HG03520 (cell line): ENCODE measurements at regions not wholly inside any gene's neighbourhood (a gene's known extent, or its start where the extent isn't known, plus 50 kb on each side); places are given as distances from the start of the nearest gene placed in this dataset.
A peak's percentile ranks its signal among the peaks of the same experiment; 100 is the strongest.

Experiments
- ATAC-seq: cut with Tn5 transposase; IDR thresholded peaks from one replicate; pipeline ENCODE4 v1.9.1; 2021; ENCODE audit warnings: mild to moderate bottlenecking, moderate library complexity; ENCODE audit not compliant: unreplicated experiment

DNA sequence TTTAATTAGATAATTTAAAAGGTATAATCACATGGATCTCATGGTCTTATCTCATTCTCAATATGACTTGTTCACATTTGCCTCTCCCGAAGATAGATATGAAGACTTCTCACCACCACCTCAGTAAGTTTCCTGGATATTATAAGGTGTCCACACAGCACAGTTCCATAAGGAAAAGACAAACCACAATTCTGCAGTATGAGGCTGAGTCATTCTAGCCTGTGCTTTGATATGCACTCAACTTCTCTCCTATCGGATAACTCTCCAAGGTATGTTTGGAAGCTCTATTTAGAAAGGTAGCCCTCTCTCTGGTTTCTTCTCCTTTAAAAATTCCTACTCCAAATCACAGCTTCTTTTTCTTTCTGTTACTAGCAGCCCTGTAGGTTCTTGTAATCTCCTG, 612.8 kb downstream of the ZPLD1 start:
- ATAC-seq: no peak

- ATAC-seq: no peak
These were observed 613.4 kb downstream of the ZPLD1 start for GRCh38 chr3:103048068-103048722.

- no peak for ATAC-seq
These were observed 617.5 kb downstream of the ZPLD1 start for GRCh38 chr3:103052236-103052830.

- no peak for ATAC-seq
These were observed 620.3 kb downstream of the ZPLD1 start for GRCh38 chr3:103055021-103055520.

DNA sequence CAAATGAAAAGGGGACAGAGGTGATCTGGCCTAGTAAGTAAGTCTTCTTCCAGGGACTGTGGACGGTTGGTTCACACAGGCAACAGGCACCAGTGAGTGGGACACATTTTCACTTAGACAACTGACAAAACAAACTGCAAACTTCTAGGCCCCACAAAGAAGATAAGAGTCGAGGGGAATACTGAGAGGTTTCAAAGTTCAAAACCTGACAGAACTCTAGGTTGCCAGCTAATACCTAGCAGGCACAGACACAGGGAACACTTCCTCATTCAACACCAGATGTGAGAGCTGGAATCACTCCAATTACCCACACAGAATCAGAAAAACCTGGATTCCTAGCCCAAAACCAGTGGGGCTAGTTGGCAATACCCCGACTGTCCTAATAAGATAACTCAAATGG, 621.7 kb downstream of the ZPLD1 start:
- ATAC-seq: no peak

- ATAC-seq: no peak
These were observed 622.2 kb downstream of the ZPLD1 start for GRCh38 chr3:103057003-103057402.

DNA sequence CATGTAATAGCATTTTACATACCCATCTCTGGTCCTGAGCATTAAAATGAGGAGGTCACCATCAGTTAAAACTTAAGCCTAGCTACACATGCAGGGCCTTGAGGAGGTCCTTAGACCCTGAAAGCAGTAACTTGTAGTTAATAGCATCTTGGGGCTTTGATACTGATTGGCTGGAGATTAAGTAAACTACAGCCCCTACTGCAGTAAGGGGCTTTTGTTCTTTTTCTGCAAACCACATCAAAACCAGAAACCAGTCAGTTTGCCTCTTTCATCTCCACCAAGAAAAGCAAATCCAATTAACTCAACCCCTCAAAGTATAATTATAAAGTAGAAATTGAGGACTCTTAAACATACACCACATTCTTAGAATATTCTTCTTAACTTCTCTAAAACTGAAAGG, 622.7 kb downstream of the ZPLD1 start:
- ATAC-seq: no peak

DNA sequence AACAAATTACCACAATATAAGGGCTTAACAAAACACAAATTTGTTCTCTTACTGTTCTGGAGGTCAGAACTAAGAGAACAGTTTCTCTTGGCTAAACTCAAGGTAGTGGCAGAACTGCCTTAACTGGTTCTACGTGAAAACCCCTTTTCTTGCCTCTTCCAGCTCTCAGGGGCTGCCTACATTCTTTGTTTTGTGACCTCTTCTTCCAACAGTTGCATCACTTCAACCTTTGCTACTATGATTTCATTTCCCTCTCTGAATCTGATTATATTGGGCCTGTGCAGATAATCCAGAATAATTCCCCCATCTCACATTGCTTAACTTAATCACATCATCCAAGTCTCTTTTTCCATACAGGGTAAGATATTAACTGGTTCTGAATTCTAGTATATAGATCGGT, 624.6 kb downstream of the ZPLD1 start:
- ATAC-seq: no peak

- no peak for ATAC-seq
These were observed 625.4 kb downstream of the ZPLD1 start for GRCh38 chr3:103060242-103060641.

DNA sequence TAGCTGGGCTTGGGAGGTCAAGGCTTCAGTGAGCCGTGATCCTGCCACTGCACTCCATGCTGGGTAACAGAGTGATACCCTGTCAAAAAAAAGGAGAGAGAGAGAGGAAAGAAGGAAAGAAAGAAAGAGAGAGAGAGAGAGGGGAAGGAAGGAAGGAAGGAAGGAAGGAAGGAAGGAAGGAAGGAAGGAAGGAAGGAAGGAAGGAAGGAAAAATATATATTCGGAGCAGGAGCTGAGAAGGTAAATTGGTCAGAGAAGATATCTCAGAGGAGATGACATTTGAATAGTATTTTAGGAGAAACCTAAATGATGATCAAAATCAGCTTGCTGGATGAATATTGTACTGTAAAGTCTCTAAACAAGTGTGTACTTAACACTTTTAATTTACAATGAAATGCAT, 633.1 kb downstream of the ZPLD1 start:
- ATAC-seq: no peak

DNA sequence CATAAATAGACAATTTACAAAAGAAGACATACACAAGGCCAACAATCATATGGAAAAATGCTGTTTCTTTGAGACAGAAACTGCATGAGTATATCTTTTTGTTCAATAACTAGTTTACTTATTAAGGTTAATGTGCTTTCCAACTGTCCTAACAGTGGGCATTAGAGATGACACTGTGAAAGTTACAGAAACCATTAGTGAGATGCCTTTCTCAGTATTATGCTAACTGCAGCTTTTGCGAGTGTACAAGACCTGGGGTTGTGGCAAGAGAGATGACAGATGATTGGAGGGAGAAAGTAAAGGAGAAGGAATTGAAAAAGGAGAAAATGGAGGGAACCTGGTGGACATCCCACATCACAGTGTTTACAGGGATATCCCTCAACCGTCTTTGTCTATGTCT, 640.5 kb downstream of the ZPLD1 start:
- ATAC-seq: no peak

- no peak for ATAC-seq
These were observed 643.1 kb downstream of the ZPLD1 start for GRCh38 chr3:103077910-103078309.

- no peak for ATAC-seq
These were observed 647.7 kb downstream of the ZPLD1 start for GRCh38 chr3:103082501-103082900.

DNA sequence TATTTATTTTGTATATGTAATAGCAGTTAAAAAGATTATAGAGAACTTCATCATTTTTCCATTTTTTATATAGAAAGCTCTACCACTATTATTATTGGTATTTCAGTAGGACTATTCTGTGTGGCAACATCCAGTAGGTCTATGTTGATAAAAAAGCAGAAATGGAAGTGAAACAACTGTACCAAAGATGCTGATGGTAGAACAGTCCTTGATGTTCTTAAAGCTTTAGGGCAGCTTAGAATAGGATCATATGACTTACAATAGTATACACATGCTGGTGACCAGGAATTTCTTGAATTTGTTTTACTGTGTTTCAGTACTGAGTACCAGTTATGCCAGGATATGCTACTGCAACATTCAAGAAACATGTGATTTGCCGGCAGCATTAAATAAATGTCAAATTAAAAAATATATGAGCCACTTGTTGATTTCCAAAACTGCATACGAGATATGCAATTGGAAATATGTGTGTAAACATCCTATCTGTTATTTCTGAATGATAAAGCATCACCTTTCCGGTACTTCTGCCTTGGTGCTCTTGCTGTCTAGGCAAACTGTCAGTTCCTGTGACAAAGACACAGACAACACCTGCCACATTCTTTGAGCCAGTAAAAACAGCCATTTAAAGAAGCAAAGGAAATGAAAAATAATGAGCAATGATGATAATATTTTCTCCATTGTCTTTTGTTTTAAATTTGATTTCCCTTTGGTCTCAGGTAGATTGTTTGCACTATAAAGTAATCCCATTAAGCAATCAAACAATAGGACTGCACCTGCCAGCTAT, 649.2 kb downstream of the ZPLD1 start:
- ATAC-seq: no peak

- ATAC-seq: peak; percentile 46
These were observed 650.6 kb downstream of the ZPLD1 start for GRCh38 chr3:103085465-103085864.

DNA sequence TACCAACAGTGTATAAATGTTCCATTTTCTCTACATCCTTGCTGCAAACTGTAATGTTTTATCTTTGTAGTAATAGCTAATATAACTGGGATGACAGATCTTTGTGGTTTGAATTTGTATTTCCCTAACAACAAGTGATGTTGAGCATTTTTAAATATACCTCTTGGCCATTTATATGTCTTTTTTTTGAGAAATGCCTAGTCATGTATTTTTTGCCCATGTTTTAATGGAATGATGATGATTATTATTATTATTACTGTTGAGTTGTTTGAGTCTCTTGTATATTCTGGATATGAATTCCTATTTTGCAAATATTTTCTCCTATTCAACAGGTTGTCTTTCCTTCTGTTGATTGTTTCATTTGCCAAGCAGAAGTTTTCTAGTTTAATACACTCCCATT, 654.9 kb downstream of the ZPLD1 start:
- no peak for ATAC-seq

GRCh38 chr3:103105206-103105605, 670.4 kb downstream of the ZPLD1 start:
- no peak for ATAC-seq

DNA sequence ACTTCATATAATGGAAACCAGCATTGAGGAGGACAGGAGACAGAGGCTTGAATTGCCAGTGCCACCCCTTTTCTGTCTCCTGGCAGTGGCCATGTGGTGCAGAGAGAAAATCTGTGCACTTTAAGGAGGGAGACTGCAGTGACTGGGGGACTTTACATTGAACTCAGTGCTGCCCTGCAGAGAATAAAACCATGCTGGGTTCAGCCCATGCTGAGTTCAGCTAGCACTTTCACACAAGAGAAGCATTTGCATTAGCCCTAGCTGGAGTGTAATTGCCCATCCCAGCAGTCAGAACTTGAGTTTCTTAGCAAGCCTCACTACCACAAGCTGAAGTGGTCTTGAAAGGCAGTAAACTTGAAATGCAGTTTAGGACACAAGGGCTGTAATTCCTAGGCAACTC, 677.5 kb downstream of the ZPLD1 start:
- no peak for ATAC-seq

GRCh38 chr3:103126115-103126514, 691.3 kb downstream of the ZPLD1 start:
- no peak for ATAC-seq

DNA sequence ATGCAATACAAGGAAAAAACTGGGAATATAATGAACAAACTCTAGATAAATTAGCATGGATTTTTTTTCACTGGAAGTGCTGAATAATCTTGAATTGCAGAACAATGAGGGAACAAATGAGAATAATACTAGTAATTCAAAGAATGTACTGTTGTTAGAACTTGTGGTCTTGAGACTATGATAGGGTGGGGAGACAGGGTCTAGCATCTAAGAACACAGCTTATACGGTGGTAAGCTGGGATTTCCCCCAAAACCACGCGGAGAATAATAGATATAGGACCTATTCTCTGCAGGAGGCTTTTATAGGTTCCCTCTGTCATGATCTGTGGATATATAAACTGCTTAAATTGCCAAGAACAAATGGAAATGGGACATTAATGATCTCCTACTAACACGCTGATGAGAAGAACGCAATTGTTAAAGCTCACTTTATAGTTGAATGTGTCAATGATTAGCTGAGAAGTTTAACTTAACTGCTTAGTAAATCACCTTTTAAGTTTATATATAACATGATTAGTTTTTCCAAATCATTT, 692.3 kb downstream of the ZPLD1 start:
- no peak for ATAC-seq

GRCh38 chr3:103127737-103128136, 692.9 kb downstream of the ZPLD1 start:
- peak; percentile 95 for ATAC-seq
